ENCODE measurements at regions not wholly inside any gene's neighbourhood (a gene's known extent, or its start where the extent isn't known, plus 50 kb on each side); places are given as distances from the start of the nearest gene placed in this dataset.

- Histone ChIP-seq H3K27ac (ENCODE audit: low read depth in 1 of 2, low read length in 2 of 2) (no peak overlapping the region), H3K27me3 (ENCODE audit: control insufficient read depth in 2 of 2, insufficient read depth in 2 of 2, low read length in 2 of 2) (no peaks in the 10 kb centered on the region), H3K4me3 (replicated peaks in 1 of 3; ENCODE audit: low read depth in 2 of 3, low read length in 3 of 3) (no peak overlapping the region), H3K4me1 (ENCODE audit: control insufficient read depth in 1 of 2, insufficient read depth in 2 of 2, low read length in 2 of 2) (no peaks in the 10 kb centered on the region), H3K79me2 (ENCODE audit: insufficient read depth, low read length) (no peaks in the 10 kb centered on the region), H4K20me1 (ENCODE audit: insufficient read depth, low read length) (no peaks in the 10 kb centered on the region), H2AFZ (ENCODE audit: insufficient read depth, low read depth, low read length, poor library complexity, severe bottlenecking) (no peak overlapping the region), H3K36me3 (replicated peaks in 1 of 2; ENCODE audit: control insufficient read depth in 1 of 2, insufficient read depth in 2 of 2, low read length in 2 of 2) (no peaks in the 10 kb centered on the region), H3K4me2 (replicated peaks; ENCODE audit: extremely low read depth, low read length, poor library complexity, severe bottlenecking) (no peak overlapping the region), H3K9ac (ENCODE audit: insufficient read depth, low read length, poor library complexity, severe bottlenecking) (no peak overlapping the region), H3K9me3 (replicated peaks in 1 of 2; ENCODE audit: control insufficient read depth in 1 of 2, insufficient read depth in 1 of 2, low read length in 2 of 2) (no peaks in the 10 kb centered on the region)
- peaks cover 0 to 3% (median 0%) of the 10 kb centered on the region in 7 donors for H3K9me3 Mint-ChIP-seq
- no peaks in the 10 kb centered on the region for H3K4me1 Mint-ChIP-seq
- H3K27ac Mint-ChIP-seq: no peak overlapping the region
- intact Hi-C loops (cut with micrococcal nuclease): no loop called here
- H3K4me3 Mint-ChIP-seq: no peak overlapping the region
- no peak for TF ChIP-seq CTCF (IDR thresholded peaks at IDR 0.05)
- peaks cover 0 to 2% (median 2%) of the 10 kb centered on the region in 3 donors for H3K27me3 Mint-ChIP-seq (ENCODE audit: low read depth in 3 of 3)
- no peaks in the 10 kb centered on the region for H3K36me3 Mint-ChIP-seq
- WGBS (ENCODE audit: insufficient coverage): 100% methylated on average over 1 of the region's 6 CpGs
- no peak for DNase-seq
Observed at GRCh38 chr3:73681610-73682009, 56.9 kb upstream of the PDZRN3 start.

- Mint-ChIP-seq H3K36me3 (no peaks in the 10 kb centered on the region), H3K4me1 (no peaks in the 10 kb centered on the region), H3K9me3 (peaks cover 0 to 3% (median 0%) of the 10 kb centered on the region in 7 donors), H3K27ac (no peak overlapping the region), H3K4me3 (no peak overlapping the region), H3K27me3 (ENCODE audit: low read depth in 3 of 3) (peaks cover 0 to 2% (median 2%) of the 10 kb centered on the region in 3 donors)
- Histone ChIP-seq H3K9ac (ENCODE audit: insufficient read depth, low read length, poor library complexity, severe bottlenecking) (no peak overlapping the region), H2AFZ (ENCODE audit: insufficient read depth, low read depth, low read length, poor library complexity, severe bottlenecking) (no peak overlapping the region), H3K4me2 (replicated peaks; ENCODE audit: extremely low read depth, low read length, poor library complexity, severe bottlenecking) (no peak overlapping the region), H3K9me3 (replicated peaks in 1 of 2; ENCODE audit: control insufficient read depth in 1 of 2, insufficient read depth in 1 of 2, low read length in 2 of 2) (no peaks in the 10 kb centered on the region), H3K4me3 (replicated peaks in 1 of 3; ENCODE audit: low read depth in 2 of 3, low read length in 3 of 3) (no peak overlapping the region), H3K27ac (ENCODE audit: low read depth in 1 of 2, low read length in 2 of 2) (no peak overlapping the region), H4K20me1 (ENCODE audit: insufficient read depth, low read length) (no peaks in the 10 kb centered on the region), H3K27me3 (ENCODE audit: control insufficient read depth in 2 of 2, insufficient read depth in 2 of 2, low read length in 2 of 2) (no peaks in the 10 kb centered on the region), H3K79me2 (ENCODE audit: insufficient read depth, low read length) (no peaks in the 10 kb centered on the region), H3K4me1 (ENCODE audit: control insufficient read depth in 1 of 2, insufficient read depth in 2 of 2, low read length in 2 of 2) (no peaks in the 10 kb centered on the region), H3K36me3 (replicated peaks in 1 of 2; ENCODE audit: control insufficient read depth in 1 of 2, insufficient read depth in 2 of 2, low read length in 2 of 2) (no peaks in the 10 kb centered on the region)
- intact Hi-C loops (cut with micrococcal nuclease): no loop called here
- no peak for TF ChIP-seq CTCF (IDR thresholded peaks at IDR 0.05)
- no peak for DNase-seq
- no CpG with 5 or more reads among the region's 1 CpG for WGBS (ENCODE audit: insufficient coverage)
Observed at GRCh38 chr3:73681198-73681597, 56.5 kb upstream of the PDZRN3 start.

Measured in CD14-positive monocyte (primary cell).